Kidney (tissue), 13 donors: ENCODE measurements at regions not wholly inside any gene's neighbourhood (a gene's known extent, or its start where the extent isn't known, plus 50 kb on each side); places are given as distances from the start of the nearest gene placed in this dataset.
A peak's percentile ranks its signal among the peaks of the same experiment; 100 is the strongest.

Experiments used
- DNase-seq, 5 donors: peaks; one replicate each; pipeline ENCODE4 v3.0.0-alpha.2; 2013 to 2020
- FAIRE-seq: peaks from 2 replicates; lab custom pipeline; 2012; peaks lifted over from hg19 to GRCh38; lab: Jason Lieb, UNC
- H3K27ac ChIP-seq, 2 donors: one replicate each; pipeline ENCODE4 v1.7.0; 2013; ENCODE audit warnings: low read depth in 2 of 2, low read length in 2 of 2, inconsistent platforms in 1 of 2
- H3K27me3 ChIP-seq: one replicate; pipeline ENCODE4 v1.7.1; 2013; ENCODE audit warnings: low read length, inconsistent platforms; ENCODE audit not compliant: control insufficient read depth, insufficient read depth
- H3K36me3 ChIP-seq, 3 donors: one replicate each; pipeline versions ENCODE4 v1.7.0 to v1.7.1; 2013; ENCODE audit warnings: low read length in 3 of 3, control low read depth in 1 of 3, inconsistent platforms in 1 of 3; ENCODE audit not compliant: insufficient read depth in 3 of 3, control insufficient read depth in 2 of 3
- H3K4me1 ChIP-seq, 3 donors: one replicate each; pipeline versions ENCODE4 v1.7.0 to v1.7.1; 2013; ENCODE audit warnings: low read length in 3 of 3, inconsistent platforms in 1 of 3, low read depth in 1 of 3; ENCODE audit not compliant: control insufficient read depth in 2 of 3, insufficient read depth in 2 of 3
- H3K4me3 ChIP-seq, 3 donors: one replicate each; pipeline versions ENCODE4 v1.7.0 to v1.8.1; 2013; ENCODE audit warnings: low read length in 3 of 3, control low read depth in 1 of 3, inconsistent platforms in 1 of 3
- H3K9ac ChIP-seq, 3 donors: one replicate each; pipeline versions ENCODE4 v1.7.0 to v1.7.1; 2013; ENCODE audit warnings: low read length in 3 of 3, control low read depth in 1 of 3, inconsistent platforms in 1 of 3
- H3K9me3 ChIP-seq, 3 donors: one replicate each; pipeline versions ENCODE4 v1.7.0 to v1.7.1; 2013; ENCODE audit warnings: low read length in 3 of 3, control low read depth in 1 of 3, inconsistent platforms in 1 of 3; ENCODE audit not compliant: control insufficient read depth in 2 of 3, insufficient read depth in 1 of 3
- CTCF ChIP-seq: IDR thresholded peaks from 3 replicates; pipeline ENCODE4 v1.5.1; 2012; ENCODE audit warnings: mild to moderate bottlenecking, moderate library complexity, borderline replicate concordance; ENCODE audit not compliant: insufficient read depth; ENCODE audit errors: extremely low read depth
- intact Hi-C: fragments of 100-400 bp; cut with DNase I; formaldehyde crosslinking; loops from one replicate; pipeline ENCODE4 v1.11.1; 2022
- donor health status: control.
- donor health status: control.
- donor health status: control.
- donor health status: control.
- donor health status: control.
- donor health status: DM: yes; HTN: yes; CAD: no.
- donor health status: Normal renal cell carcinoma (clear cell type).

- H3K4me3 ChIP-seq, result no peak overlapping the region
- H3K36me3 ChIP-seq, result no peaks in the 10 kb centered on the region
- intact Hi-C loops, result no loop called here
- FAIRE-seq (no peak), DNase-seq (no peak)
- no peak for TF ChIP-seq CTCF
- H3K27ac ChIP-seq, result no peak overlapping the region
- H3K9me3 ChIP-seq, result no peaks in the 10 kb centered on the region
- H3K9ac ChIP-seq, result no peak overlapping the region
- H3K4me1 ChIP-seq, result no peaks in the 10 kb centered on the region
- H3K27me3 ChIP-seq, result no peaks in the 10 kb centered on the region
Measured at GRCh38 chr15:37574985-37575384, 359.5 kb upstream of the TMCO5A start.

- Histone ChIP-seq H3K9ac (no peak overlapping the region), H3K27me3 (no peaks in the 10 kb centered on the region), H3K27ac (no peak overlapping the region), H3K36me3 (no peaks in the 10 kb centered on the region), H3K9me3 (no peaks in the 10 kb centered on the region), H3K4me1 (no peaks in the 10 kb centered on the region), H3K4me3 (no peak overlapping the region)
- DNase-seq, result no peak
- intact Hi-C loops, result no loop called here
- FAIRE-seq, result no peak
- TF ChIP-seq CTCF, result no peak
Measured at GRCh38 chr15:37576952-37577351, 357.5 kb upstream of the TMCO5A start.

- intact Hi-C loops, result no loop called here
- Histone ChIP-seq H3K27me3 (no peaks in the 10 kb centered on the region), H3K9me3 (peaks cover 0 to 3% (median 3%) of the 10 kb centered on the region in 3 donors), H3K27ac (no peak overlapping the region), H3K9ac (no peak overlapping the region), H3K4me1 (no peaks in the 10 kb centered on the region), H3K36me3 (no peaks in the 10 kb centered on the region), H3K4me3 (no peak overlapping the region)
- FAIRE-seq, result no peak
- TF ChIP-seq CTCF, result no peak
- DNase-seq, result peak in 1 of 5 donors; percentile 62
Measured at GRCh38 chr15:37581866-37582532, 352.4 kb upstream of the TMCO5A start.

GRCh38 chr15:37582852-37583251, 351.6 kb upstream of the TMCO5A start:
- Histone ChIP-seq H3K4me3 (no peak overlapping the region), H3K9me3 (peaks cover 0 to 3% (median 3%) of the 10 kb centered on the region in 3 donors), H3K27me3 (no peaks in the 10 kb centered on the region), H3K36me3 (no peaks in the 10 kb centered on the region), H3K9ac (no peak overlapping the region), H3K27ac (no peak overlapping the region), H3K4me1 (no peaks in the 10 kb centered on the region)
- intact Hi-C loops, result no loop called here
- TF ChIP-seq CTCF, result no peak
- FAIRE-seq (no peak), DNase-seq (peak in 1 of 5 donors; percentile 58)
